ENCODE measurements at regions not wholly inside any gene's neighbourhood (a gene's known extent, or its start where the extent isn't known, plus 50 kb on each side); places are given as distances from the start of the nearest gene placed in this dataset.
"Not testable (repeated sequence)": the region's sequence is repeated elsewhere in the genome, so short reads cannot be mapped to it uniquely, and the experiment has no call there.

DNA sequence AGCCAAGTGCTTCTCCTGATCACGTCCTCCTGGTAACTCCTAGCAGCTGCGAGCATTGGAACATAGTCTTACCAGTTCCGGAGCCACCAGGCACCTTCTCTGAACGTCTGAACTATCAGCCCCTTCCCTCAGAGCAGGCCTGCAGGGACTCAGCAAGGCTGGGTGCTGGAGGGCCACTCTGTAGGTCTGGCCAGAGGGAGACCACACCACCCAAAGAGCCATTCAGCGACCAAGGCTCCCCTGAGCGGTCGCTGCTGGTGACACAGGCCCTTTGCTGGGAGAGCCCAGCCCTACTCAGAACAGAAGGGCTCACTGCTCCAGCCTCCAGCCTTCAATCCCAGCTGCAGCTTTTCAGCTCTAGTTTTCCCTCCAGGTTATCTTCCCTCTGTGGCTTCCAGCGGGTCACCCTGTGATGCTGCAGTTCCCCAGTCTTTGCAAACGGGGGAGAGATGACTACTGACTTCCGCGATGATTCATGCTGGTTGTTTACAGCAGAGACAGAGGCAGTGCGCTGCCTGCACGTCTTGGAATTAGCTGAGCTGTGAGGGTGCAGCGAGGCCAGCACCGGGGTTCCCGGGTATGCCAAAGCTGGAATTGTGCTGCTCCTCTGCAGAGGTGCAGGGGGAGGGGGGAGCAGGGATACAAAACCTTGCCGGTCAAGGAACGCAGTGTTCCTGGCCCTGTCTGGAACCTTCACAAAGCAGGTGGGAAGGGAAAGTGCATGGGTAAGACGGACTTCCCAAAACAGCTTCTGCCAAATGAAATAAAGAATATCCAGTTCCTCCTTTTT, 161.4 kb downstream of the LY86 start:
- peak; percentile 13 for DNase-seq

DNA sequence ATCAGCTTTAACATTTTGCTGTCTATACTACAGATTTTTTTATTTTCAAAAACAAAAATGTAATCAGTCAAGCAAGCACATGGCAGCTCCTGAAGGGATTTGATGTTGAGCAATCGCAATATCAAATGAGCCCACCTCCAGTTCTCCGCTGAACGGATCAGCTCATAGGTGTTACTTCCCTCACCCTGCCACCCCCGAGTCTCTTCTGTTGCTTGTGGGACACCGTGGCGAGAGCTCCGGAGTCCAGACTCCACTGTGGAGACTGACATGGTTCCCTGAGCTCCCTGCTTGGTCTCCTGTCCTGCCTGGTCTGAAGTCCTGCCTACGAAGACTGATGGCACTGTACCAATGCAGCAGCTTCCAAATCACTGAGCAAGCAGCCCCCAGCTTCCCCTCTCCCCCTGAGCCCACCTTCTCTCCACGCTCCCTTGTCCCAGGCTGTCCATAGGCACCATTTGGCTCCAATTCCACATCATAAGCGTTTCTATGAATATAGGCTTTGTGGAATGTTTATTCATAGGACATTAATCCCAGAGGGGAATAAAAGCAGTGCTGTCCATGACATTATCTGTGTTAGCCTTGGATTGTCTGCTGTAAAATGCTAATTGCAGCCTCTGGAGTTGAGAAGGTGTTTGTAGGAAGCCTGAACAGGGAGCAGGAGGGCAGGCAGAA, 162.2 kb downstream of the LY86 start:
- no peak for DNase-seq

DNA sequence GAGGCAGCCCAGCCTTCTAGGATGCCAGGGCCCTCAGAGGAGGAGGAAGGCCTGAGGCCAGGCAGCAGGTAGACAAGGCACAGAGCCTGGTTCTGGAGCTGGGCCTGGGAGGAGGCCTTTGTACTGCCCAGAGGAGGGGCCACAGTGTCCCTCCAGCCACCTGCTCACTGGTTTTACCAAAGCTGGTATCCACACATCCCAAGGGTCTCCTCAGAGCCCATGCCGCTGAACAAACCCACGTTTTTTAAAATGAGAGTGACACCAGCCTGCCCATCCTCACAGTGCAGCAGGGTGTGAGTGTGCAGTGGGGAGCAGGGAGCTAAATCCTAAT, 162.7 kb downstream of the LY86 start:
- no peak for DNase-seq

DNA sequence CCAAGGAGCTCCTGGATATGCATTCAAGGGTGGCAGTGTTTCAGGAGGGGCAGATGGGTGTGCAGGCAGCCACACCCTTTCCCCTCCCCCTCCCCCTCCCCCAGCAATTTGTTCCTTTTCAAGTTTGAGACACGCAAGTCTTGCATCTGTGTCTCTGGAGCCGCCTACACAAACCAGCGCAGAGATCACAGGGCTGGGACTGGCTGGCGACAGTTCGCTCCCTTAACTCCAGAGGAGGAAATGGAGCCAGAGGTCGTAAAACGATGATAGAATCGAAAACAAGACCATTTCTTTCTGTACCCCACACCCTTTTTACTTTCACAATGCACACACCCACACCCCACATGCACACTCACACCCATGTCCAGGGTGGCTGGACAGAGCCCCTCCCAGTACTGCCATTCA, 163.1 kb downstream of the LY86 start:
- no peak for DNase-seq

DNA sequence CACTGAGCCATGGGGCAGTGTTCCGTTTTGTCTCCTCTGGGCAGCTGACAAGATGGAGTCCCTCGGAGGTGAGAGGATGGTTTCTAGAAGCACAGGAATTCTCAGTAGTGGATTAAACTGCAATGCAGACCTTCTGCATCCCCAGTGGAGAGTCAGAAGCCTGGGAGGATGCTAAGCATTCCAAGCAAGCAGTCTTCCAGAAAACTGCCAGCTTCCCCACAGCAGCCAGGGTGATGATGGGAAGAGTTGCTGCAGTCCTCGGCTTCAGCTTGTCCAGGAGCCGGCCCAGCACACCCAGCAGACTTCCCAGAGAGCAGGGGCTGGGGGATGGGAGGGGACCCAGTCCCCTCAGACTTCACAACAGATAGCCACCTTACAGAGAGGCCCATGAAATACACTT, 163.6 kb downstream of the LY86 start:
- no peak for DNase-seq

DNA sequence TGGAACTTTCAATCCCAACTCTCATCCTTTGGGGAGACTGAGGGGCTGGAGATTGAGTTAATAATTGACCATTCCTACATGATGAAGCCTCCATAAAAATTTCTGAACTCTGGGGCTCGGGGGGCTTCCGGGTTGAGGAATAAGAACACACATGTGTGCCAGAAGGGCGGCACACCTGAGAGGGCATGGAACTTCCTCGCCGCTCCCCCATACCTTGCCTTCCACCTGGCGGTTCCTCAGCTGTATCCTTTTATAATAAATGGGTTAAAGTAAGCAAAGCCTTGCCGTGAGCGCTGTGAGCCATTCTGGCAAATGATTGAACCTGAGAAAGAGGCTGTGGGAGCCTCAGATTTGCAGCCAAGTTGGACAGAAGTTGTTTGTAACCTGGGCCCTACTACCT, 164.8 kb downstream of the LY86 start:
- DNase-seq = no peak

DNA sequence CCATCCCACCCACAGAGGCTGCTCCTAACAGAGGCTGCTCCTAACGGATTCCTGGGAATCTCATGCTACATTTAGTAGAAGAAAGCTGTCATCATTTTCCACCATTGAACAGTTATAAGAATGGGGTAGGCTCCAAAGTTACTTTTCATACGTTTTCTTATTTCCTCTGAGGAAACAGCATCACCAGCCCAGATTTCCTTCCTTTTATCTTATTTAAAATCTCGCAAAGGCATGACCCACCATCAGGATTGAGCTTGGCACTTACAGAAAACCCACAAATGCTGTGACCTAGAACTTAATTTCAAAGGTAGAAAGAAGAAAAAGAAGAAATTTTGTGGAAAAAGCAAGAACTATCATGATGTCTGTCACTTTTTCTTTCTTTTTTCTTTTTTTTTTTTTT, 168.0 kb downstream of the LY86 start:
- no peak for DNase-seq

DNA sequence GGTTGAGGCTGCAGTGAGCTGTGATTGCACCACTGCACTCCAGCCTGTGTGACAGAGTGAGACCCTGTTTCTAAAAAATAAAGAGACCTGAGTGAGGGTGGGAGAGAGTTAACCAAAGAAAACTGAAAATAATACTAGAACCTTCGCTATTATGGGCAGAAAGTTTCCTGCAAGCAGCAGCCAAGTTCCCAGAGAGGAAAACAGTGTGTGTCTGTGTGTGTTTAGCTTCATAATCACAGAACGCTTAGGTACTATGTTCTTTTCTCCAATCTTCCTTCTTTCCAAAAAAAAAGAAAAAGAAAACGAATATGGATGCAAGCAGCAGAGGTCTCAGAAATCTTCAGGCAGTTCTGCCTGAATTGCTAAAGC, 170.0 kb downstream of the LY86 start:
- DNase-seq = no peak

DNA sequence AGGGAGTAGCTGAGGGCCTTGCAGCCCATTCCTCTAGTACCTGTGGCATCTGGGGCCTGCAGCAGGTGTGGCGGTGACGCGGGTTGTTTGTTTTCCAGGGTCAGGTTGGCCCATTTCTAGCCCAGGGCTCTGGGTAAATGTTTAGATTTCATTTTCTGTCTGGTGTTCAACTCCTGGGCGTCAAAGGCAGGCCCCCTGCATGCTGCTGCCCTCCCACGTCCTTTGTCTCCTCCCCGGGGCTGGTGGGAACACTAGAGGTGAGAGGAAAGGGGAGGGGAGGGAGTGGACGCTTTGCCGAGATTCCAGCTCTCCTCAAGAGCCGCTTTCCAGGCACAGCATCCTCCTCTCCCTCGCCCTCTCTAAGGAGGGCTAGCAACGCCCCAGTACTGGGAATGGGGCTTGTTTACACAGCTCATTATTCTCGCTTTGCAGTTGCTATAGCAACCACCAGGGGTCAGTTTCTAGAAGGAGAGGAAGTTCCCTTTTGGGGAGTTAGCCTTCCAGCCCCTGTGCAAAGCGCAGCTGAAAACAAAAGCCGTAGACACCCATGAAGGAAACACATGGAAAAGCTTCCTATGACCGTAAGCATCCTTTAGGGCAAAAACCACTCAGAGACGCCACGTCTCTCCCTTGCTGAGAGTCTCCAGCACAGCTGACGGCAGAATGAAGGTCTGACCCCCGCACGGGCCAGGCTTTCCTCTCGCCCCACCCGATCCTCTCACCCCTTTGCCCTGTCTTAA, 170.6 kb downstream of the LY86 start:
- DNase-seq = no peak

DNA sequence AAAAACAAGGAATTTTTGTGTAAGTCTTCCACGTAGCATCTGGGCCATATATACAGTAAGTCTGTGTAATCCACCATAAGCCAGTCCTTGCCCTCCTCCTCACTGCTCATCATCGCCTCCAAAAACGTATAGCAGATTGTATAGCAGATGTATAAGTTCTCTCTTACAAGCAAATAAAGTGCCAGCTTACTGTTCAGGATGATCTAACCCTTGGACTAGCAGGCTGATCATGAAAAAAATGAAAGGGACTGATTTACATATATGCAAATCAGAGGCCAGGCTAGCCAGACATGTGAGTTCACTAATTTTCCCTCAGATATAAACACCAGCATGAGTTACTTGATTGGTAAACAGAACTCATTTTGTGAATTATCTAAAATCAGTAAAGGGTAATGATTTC, 171.5 kb downstream of the LY86 start:
- DNase-seq = no peak

DNA sequence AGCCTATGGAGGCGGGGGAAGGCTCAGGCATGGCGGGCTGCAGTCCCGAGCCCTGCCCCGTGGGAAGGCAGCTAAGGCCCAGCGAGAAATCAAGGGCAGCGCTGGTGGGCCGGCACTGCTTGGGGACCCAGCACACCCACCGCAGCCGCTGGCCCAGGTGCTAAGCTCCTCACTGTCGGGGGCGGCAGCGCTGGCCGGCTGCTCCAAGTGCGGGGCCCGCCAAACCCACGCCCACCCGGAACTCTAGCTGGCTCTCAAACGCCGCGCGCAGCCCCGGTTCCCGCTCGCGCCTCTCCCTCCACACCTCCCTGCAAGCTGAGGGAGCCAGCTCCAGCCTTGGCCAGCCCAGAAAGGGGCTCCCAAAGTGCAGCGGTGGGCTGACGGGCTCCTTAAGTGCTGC, 174.0 kb downstream of the LY86 start:
- DNase-seq = not testable (repeated sequence)

DNA sequence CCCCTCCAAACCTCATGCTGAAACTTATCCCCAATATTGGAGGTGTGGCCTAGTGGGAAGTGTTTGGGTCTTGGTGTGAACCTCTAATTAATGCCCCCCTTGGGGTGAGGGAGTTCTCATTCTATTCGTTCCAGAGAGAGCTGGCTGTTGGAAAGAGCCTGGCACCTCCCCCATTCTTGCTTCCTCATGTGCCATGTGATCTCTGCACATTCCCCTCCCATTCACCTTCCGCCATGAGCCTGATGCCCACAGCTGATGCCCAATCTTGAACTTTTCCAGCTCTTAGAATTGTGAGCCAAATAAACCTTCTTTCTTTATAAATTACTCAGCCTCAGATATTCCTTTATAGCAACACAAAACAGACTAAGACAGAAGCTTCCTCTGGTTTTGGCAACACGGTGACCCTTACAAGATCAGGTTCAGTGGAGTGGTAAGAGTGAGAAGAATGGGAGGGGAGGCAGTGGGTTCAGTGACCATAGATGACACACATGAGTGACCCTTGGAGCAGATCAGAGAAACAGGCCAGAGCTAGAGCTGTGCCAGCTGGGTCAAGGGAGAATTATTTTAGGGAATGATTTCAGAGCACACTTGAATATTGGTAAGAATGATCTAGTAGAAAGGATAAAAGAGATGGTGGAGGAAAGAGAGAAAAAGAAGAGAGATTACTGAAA, 176.4 kb downstream of the LY86 start:
- DNase-seq = no peak

DNA sequence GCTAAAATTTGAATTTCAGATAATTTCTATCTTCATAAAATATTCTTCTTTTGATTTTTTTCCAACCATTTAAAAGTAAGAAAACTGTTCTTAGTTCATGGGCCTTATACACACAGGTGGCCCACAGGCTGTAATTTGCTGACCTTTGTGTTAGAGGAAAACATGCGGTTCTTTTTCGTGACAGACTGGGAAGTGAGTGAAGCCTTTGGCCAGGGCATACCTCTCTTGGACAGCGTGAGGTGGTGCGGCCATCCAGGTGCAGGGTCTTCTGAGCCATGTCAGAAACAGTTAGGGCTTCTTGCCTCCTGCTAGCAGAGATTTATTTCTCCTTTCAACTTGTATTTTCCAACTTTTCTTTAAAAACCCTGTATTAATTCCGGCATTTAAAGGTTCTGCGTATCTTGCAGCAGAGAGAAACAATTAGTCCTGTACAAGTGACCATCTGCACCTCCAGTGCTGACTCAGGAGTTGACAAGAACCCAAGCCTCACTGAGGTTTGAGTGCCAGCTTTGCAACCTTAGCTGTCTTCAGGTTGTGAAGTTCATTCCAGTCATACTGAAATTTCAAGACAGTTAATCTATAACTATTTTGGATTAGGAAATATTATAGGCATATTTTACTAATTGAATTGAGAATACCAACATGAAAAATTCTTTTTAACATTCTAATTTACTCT, 177.8 kb downstream of the LY86 start:
- DNase-seq = no peak

DNA sequence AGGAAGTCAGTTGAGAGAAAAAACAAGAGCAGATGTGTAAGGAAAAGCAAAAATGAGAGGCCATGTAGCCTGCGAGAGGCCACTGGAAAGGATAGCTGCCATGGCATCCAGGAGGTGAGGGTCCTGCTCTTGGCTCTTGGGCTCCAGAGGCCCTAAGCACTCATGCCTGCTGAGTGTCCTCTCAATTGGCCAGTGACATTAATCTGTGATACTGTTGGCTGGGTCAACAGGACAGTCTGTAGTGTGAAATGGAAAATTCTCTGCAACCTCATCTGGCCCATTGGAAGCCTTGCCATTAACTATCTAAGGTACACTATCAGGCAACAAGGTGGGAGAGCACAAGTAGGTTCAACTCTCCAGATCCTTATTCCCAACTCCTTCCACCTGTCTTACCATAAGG, 180.9 kb downstream of the LY86 start:
- no peak for DNase-seq

DNA sequence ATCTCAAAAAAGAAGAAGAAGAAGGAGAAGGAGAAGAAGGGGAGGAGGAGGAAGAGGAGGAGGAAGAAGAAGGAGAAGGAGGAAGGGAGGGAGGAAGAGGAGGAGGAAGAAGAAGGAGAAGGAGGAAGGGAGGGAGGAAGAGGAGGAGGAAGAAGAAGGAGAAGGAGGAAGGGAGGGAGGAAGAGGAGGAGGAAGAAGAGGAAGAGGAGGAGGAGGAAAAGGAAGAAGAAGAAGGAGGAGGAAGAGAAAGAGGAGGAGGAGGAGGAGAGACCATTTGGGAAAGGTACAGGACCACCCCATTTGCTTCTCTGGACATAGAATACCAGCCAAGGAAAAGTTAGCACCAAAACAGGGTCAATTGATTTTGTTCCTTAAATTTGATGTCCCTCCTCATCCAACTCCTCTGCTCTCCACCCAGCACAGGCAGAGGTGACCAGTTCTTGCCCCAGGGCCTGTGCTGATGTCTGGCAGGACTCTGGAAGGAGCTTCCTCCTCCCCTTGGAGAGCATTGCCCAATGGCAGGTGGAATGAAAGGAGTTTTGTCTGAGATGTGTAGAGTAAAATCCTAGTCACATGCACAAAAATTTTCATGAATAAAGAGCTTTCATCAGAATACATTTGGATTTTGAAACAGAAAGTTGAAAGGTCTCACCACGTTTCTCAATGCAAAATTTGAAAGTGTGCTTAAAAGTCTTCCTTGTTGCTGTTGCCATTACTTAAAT, 182.9 kb downstream of the LY86 start:
- no peak for DNase-seq

DNA sequence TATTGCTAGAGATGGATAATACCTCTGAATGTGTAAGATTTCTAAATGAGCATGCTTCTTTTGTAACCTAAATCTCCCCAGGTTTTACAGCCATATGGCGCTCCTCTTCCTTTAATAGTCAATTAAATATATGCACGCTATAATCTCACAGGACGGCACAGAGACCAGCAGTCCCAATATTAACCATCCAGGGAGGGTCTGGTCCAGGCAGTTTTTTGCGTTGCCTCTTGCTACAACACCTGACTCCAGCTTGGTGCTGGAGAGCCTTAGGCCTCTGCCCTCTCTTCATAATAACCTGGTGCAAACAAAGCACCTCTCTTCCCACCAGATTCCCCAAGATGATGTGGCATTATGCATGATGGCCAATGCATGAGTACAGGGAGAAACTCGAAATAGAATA, 183.4 kb downstream of the LY86 start:
- DNase-seq = no peak

DNA sequence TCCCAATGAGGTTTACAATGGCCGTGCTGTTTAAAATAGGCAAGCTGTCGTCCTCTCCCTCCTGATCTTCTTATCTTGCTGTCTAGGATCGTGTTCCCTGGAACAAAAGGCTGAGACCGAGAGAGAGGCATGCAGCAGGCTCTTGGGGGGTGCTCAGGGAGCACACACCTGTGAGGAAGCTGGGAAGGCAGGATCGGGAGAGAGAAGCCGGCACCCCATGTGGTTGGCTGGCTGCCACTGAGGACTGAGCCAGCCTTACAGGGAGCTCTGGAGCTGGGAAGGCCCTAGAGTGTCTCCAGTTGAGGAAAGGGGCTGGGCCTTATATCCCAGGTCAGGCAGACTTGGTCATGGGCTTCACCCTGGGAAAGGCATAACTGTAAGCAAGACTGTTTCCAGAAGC, 184.2 kb downstream of the LY86 start:
- DNase-seq = no peak

DNA sequence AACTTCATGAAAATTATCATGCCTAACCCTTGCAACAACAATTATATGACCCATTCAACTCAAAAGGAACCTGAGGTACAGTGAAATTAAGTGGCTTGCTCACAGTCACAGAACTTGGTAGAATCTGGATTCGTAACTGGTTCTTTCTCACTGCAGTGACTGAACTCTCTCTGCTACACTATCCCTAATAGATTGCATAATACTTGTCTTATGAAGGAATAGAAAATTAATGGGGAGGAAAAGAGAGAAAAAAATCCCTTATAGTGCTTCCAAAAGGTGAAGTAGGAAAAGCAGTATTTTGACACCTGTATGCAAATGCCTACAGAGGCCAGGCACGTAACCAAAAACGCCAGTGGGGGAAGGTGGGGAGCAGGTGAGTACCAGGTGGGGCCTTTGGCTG, 186.6 kb downstream of the LY86 start:
- DNase-seq = no peak

DNA sequence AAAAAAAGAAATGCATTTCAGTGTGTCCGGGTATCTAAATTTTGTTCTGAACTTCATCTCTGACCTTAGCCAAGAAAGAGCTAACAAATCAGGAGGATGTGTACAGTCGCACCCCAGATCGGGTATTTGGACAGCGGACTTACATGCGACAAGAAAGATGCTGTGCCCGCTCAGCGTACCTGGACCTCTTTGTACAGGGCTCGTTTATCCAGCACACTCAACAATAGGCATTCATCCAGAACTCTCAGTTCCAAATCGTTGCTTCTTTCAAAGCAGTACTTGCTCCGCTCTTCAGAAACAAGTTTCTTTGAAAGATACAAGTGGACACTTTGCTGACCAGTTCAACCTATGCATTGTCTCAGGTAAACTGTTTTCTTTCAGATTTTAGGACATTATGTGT, 191.7 kb downstream of the LY86 start:
- no peak for DNase-seq

DNA sequence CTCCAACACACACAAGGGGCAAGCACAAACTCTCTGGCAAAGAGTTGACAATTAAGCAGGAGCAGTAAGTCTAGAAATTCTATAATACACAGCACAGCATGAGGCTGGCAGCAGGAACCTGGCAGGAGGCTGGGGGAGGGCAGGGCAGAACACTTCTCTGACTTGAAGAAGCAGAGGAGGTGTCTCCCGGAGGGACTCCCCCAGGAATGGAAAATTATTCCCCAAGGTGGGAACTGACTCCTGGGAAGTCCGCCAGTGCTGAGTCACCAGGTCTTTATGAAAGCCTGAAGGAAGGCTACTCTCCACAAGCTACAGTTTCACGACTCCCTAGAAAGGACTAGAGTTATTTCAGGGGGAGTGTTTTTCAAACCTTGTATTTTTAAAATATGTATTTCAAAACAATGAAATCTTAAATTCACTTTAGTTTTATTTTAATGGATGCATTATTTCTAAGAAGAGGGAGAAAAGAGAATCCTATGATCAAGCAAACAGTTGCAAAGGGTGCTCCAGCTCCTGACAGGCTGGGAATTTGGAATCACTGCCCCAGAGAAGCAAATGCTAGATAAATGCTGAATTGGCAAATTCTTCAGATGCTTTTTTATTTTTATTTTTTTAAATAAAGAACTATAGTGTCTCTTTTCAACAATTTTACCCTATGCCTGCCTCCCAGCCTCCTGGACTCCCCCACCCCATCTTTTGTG, 192.8 kb downstream of the LY86 start:
- DNase-seq = no peak

DNA sequence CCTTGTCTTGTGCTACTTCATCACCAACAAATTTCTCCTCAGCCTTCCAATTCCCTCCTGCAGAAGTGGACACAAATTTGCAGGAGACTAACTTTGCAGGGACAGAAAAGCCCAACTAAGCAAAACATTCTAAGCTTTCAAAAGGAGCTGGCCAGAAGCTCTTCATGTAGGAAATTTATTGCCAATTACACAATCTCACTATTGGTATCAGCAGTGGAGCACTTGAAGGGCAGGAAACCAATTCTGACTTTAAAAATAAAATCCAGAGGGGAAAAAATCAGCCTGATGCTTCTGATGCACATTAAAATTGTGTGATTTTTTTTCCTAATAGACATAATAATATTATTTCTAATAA, 193.3 kb downstream of the LY86 start:
- DNase-seq = no peak

DNA sequence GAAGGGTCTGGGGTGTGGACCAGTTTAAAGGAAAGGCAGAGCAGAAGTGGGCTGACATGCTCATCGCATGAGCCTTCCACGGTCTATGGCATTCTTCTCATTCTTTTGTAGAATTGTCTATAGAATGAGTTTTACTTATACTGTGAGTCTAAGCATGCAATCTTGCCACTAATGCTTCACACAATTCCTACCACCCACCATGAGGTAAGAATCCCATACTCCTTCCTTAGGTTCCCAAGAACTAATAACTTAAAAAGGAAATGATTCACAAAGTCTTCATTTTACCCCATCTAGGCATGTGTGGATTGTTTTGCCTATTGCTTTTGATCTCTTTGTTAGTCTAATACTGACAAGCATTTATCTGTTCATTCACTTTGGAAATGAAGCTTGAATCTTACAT, 195.2 kb downstream of the LY86 start:
- DNase-seq = no peak

All from stimulated activated naive CD4-positive, alpha-beta T cell treated with Interleukin-2 at 50 U/mL for 16 hours (primary cell).